T47D (cell line): ENCODE measurements at regions not wholly inside any gene's neighbourhood (a gene's known extent, or its start where the extent isn't known, plus 50 kb on each side); places are given as distances from the start of the nearest gene placed in this dataset.

Experiments used
- DNase-seq, 2 experiments: peaks; one replicate each; pipeline versions ENCODE4 v3.0.0 to v3.0.0-alpha.2; 2011 to 2012; ENCODE audit warnings: low read depth in 1 of 2, low spot score in 1 of 2
- JUND ChIP-seq: IDR thresholded peaks from 2 replicates; pipeline ENCODE4 v1.6.1; 2012; ENCODE audit warnings: low read depth
- in situ Hi-C: cut with HindIII; loops from 2 replicates; pipeline ENCODE4 v1.10.0; 2016; ENCODE audit warnings: low sequenced_read_pairs, low pct_unique_long_range_greater_than_20kb

- DNase-seq, result no peak
- no peak for TF ChIP-seq JUND
- in situ Hi-C loops, result no loop called here
These were observed 988.4 kb downstream of the FLRT2 start for GRCh38 chr14:86518298-86518697.

- DNase-seq, result no peak
- in situ Hi-C loops, result no loop called here
- TF ChIP-seq JUND, result no peak
These were observed 985.3 kb downstream of the FLRT2 start for GRCh38 chr14:86515195-86515594.

- in situ Hi-C loops, result no loop called here
- no peak for DNase-seq
- TF ChIP-seq JUND, result no peak
These were observed 983.6 kb downstream of the FLRT2 start for GRCh38 chr14:86513564-86513963.

GRCh38 chr14:86513056-86513455 lies 983.1 kb downstream of the FLRT2 start:
- TF ChIP-seq JUND, result no peak
- in situ Hi-C loops, result no loop called here
- no peak for DNase-seq

- TF ChIP-seq JUND, result no peak
- in situ Hi-C loops, result no loop called here
- DNase-seq, result no peak
These were observed 980.5 kb downstream of the FLRT2 start for GRCh38 chr14:86510491-86510890.

- no peak for TF ChIP-seq JUND
- no peak for DNase-seq
These were observed 975.9 kb downstream of the FLRT2 start for GRCh38 chr14:86505808-86506207.

GRCh38 chr14:86501611-86502010 lies 971.7 kb downstream of the FLRT2 start:
- in situ Hi-C loops, result no loop called here
- no peak for TF ChIP-seq JUND
- DNase-seq, result no peak

More at GRCh38 chr14:86505808-86506207, 975.9 kb downstream of the FLRT2 start:
- in situ Hi-C loops, result no loop called here

GRCh38 chr14:86491743-86492142 lies 961.8 kb downstream of the FLRT2 start:
- DNase-seq, result no peak
- TF ChIP-seq JUND, result no peak
- in situ Hi-C loops, result no loop called here

- in situ Hi-C loops, result no loop called here
- TF ChIP-seq JUND, result no peak
- DNase-seq, result no peak
These were observed 951.2 kb downstream of the FLRT2 start for GRCh38 chr14:86481104-86481503.

GRCh38 chr14:86464341-86464740 lies 934.4 kb downstream of the FLRT2 start:
- TF ChIP-seq JUND, result no peak
- DNase-seq, result no peak
- in situ Hi-C loops, result no loop called here

GRCh38 chr14:86462193-86462753 lies 932.3 kb downstream of the FLRT2 start:
- in situ Hi-C loops, result no loop called here
- DNase-seq, result peak in 1 of 2 experiments; percentile 68
- TF ChIP-seq JUND, result no peak

GRCh38 chr14:86457481-86458135 lies 927.7 kb downstream of the FLRT2 start:
- no peak for TF ChIP-seq JUND
- DNase-seq, result no peak
- in situ Hi-C loops, result no loop called here

GRCh38 chr14:86450085-86450484 lies 920.1 kb downstream of the FLRT2 start:
- TF ChIP-seq JUND, result no peak
- no peak for DNase-seq
- in situ Hi-C loops, result no loop called here

- in situ Hi-C loops, result no loop called here
These were observed 912.2 kb downstream of the FLRT2 start for GRCh38 chr14:86442135-86442534.

More at GRCh38 chr14:86442135-86442534, 912.2 kb downstream of the FLRT2 start:
- no peak for DNase-seq
- TF ChIP-seq JUND, result no peak
